Cardiac septum (tissue), 1 donor: ENCODE measurements at regions not wholly inside any gene's neighbourhood (a gene's known extent, or its start where the extent isn't known, plus 50 kb on each side); places are given as distances from the start of the nearest gene placed in this dataset.

Experiments
- DNase-seq: peaks from one replicate; pipeline ENCODE4 v3.0.0-alpha.2; 2020; ENCODE audit warnings: low spot score
- intact Hi-C: fragments of 100-400 bp; cut with DNase I; formaldehyde crosslinking; loops from one replicate; pipeline ENCODE4 v1.14.0; 2022
- donor health status: DM: no; HTN: no; CAD: no.

DNA sequence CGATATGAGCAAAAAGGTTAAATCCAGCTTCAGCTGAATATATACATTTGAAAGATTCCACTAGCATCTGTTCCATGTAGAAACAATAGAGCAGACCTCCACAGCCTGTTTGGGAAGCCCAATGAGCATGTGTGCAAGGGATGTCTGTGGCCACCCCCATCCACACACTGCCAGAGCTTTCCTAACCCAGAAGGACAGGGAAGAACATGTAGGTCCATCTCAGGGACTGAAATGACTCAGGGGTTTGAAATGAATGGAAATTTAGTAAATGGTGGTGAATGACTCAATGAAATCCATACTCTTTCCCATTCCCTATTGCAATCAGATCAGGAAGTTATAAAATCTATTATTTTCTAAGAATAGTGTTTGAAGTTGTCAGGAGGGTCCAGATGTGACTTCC, 397.2 kb downstream of the DUSP10 start:
- intact Hi-C loops: no loop called here
- no peak for DNase-seq

DNA sequence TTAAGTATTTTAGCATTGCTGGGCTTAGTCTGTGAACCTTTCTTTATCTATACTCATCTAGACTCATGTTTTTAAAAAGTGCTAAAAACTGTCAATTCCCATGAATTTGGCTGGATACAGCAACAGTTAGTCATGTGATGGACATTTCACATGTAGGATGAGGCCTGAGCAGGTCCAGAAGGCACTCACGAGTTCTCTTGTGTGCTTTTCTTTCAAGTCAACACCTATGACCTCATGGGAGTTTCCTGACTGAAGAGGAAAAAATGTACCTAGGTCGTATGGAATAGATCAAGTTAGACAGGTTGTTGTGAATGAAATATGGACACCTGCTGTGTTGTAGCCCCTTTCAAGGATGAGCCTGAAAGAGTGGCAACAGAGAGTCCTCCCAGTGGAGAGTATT, 394.2 kb downstream of the DUSP10 start:
- no peak for DNase-seq
- intact Hi-C loops: no loop called here

- intact Hi-C loops: loop anchor here (2.0 kb wide), 1 partner anchor 31 kb away; no protein-coding TSS in a partner anchor
- no peak for DNase-seq
These were observed 391.8 kb downstream of the DUSP10 start for GRCh38 chr1:221350091-221350490.

GRCh38 chr1:221356693-221357092, 385.2 kb downstream of the DUSP10 start:
- no peak for DNase-seq
- intact Hi-C loops: no loop called here

GRCh38 chr1:221363039-221363438, 378.9 kb downstream of the DUSP10 start:
- no peak for DNase-seq
- intact Hi-C loops: no loop called here

DNA sequence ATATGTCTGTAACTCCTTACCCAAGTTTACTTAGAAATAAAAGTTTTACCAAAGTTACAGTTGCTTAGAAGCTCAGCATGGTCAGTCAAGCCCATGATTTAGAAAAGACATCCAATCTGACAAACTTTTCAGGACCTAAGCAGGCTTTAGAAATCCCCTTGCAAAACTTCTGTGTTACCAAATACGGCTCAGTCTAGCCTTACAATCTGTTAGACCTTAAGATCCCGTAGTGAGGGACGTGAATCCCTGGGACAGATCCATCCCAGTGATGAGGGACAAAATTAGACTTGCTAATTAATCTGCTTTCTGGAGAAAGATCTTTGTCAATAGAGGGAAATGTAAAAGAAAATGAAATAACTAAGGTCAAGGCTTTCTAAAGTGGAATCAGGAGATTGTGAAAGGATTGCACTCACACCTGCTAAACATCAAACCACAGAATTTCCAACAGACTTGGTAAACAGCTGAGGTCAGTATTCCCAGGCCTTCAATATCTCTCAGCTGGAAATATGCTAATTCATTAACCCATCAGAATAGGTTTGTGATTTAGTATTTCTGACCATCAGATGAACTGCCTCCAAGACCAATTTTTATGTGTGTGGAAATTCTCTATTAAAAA, 375.3 kb downstream of the DUSP10 start:
- intact Hi-C loops: no loop called here
- no peak for DNase-seq

DNA sequence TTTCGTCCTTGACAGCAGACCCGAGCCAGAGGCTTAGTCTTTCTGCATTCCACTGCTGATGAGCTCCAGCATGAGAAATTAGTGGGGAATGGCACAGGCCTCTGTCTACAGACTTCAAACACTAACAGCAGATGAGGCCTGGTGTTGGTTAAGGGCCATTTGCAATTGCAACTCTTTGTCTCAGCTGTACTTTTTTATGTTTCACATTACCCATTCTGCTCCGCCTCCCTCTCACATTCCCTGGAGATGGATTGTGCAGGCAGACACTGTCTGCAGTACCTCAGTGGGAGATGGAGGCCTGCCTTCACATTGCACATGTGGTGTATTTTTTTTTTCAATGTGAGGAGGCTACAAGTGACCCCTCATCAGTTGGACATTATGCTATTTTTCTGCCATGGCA, 370.2 kb downstream of the DUSP10 start:
- no peak for DNase-seq

GRCh38 chr1:221373795-221374194, 368.1 kb downstream of the DUSP10 start:
- intact Hi-C loops: no loop called here
- no peak for DNase-seq

More for the DNA sequence above, 370.2 kb downstream of the DUSP10 start:
- intact Hi-C loops: no loop called here

DNA sequence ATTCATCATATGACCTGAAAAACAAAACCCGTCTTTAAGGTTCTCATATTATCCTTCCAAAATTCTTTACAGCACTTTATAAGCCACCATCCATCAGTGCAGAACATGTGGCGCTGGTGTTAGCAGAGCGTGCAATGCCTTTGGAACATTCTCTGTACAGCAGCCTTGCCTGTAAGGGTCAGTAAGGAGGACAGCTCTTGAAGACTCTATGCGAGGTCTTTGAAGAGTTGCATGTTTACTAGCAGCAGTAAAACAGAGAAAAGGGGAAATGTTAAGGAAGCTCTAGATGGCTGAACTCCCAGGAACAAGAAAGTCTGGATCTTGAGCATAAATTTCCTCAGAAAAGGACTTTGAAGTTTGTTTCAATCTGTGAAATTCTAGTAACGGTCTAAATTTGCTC, 365.6 kb downstream of the DUSP10 start:
- DNase-seq: no peak
- intact Hi-C loops: no loop called here

- no peak for DNase-seq
- intact Hi-C loops: loop anchor here (2.0 kb wide), 1 partner anchor 31 kb away; no protein-coding TSS in a partner anchor
These were observed 359.8 kb downstream of the DUSP10 start for GRCh38 chr1:221381910-221382623.

GRCh38 chr1:221392453-221392852, 349.4 kb downstream of the DUSP10 start:
- intact Hi-C loops: loop anchor here (5.0 kb wide), 1 partner anchor 175 kb away; no protein-coding TSS in a partner anchor
- no peak for DNase-seq

DNA sequence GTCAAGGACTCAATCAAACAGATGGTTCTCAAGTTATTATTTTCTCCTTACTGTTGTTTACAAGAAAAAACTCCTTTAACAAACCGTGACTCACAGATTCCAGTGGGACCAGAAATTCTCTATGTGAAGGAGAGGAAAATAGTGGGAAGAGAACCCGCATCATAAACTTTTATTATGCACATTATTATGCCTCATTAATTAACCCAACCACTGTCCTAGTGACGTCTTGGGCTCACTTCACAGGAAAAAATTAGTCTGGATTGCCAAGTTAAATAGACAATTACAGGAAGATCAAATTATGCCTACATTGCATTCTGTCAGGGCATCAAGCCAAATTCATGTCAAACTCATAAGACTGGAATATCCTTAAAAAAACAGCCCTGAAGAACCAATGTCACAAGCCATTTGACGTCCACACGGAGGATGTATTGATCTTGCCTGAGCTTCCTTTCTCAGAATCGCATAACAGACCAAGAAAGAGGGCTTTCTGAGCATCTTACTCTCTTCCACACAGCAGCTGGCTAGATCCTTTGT, 347.8 kb downstream of the DUSP10 start:
- no peak for DNase-seq
- intact Hi-C loops: loop anchor here (5.0 kb wide), 1 partner anchor 177 kb away; no protein-coding TSS in a partner anchor

DNA sequence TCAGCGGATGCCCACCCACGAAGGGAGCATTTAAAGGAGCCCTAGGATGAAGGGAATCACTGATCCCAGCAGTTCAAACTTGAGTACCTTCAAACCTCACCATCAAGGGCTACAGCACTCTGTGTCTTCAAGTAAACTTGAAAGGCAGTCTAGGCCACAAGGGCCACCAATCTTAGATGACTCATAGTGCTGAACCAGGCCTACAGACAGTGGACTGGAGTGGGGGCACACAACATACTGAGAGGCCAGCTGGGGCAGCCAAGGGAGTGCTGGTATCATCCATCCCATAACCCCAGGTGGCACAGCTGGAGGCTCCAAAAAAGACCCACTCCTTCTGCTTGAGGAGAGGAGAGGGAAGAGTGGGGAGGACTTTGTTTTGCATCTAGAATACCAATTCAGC, 345.4 kb downstream of the DUSP10 start:
- intact Hi-C loops: no loop called here
- no peak for DNase-seq

DNA sequence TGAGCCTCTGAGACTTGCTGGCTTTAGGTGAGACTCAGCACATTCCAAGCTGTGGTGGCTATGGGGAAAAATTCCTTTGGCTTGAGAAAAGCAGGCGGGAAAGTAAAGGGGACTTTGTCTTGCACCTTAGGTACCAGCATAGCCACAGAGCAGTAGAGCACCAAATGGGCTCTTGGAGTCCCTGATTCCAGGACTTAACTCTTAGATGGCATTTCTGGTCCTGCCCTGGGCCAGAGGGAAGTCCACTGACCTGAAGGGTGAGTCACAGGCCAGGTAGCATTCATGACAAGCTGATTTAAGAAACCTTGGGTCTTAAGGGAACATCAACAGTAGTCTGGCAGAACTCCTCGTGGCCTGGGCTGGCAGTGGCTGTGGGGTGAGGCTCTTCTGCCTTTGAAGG, 344.7 kb downstream of the DUSP10 start:
- no peak for DNase-seq
- intact Hi-C loops: no loop called here

DNA sequence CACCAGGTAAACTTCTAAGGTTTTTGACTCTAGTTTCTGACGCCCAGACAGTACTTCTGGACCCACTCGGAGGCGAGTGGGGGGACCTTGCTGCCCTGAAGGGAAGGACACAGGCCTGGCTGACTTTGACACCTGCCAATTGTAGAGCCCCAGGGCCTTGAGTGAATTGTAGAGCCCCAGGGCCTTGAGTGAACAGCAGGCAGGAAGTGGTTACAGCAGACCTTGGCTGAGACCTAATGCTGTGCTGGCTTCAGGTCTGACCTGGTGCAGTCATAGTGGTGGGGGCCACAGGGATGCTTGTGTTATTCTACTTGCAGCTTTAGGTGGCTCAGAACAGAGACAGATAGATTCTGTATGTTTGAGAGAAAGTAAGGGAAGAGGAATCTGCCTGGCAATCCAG, 344.3 kb downstream of the DUSP10 start:
- intact Hi-C loops: no loop called here
- no peak for DNase-seq

DNA sequence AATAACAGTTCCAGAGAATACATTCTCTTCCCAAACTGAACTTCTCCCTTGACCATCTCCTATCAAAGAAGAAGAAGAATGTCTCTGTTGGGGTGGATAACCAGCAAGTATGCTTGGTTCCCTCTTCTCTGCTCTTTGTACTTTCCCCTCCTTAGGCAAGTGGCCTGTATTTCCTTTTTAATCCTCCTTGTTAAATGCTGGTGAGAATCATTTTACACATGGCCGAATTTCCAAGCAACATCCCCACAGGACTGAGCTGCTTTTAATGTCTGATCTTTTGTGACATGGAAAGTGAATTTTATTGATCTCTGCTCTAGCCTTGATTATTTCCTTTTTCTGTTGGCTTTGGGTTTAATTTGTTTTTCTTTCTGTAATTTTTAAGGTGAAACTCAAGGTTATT, 336.7 kb downstream of the DUSP10 start:
- no peak for DNase-seq
- intact Hi-C loops: no loop called here

GRCh38 chr1:221408117-221408803, 333.6 kb downstream of the DUSP10 start:
- no peak for DNase-seq
- intact Hi-C loops: no loop called here

DNA sequence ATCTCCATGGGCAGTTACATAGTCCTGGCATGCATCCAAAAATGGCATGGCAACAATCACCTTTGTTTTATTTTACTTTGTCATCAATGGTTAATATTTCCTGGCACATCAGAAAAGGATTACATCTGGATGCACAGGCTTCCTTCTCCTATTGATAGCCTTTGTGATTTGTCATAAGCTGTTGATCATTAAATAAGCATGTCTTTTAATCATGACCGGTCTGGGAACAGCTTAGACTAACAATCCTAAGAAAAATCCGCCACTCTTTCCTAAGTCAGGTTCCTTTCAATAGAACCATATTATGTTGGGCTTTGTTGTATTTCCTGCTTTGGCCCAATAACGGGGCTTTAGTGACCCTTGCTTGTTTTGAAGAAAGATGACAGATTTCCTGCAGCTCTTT, 330.6 kb downstream of the DUSP10 start:
- intact Hi-C loops: no loop called here
- no peak for DNase-seq

GRCh38 chr1:221414772-221415539, 326.9 kb downstream of the DUSP10 start:
- intact Hi-C loops: no loop called here
- DNase-seq: no peak

DNA sequence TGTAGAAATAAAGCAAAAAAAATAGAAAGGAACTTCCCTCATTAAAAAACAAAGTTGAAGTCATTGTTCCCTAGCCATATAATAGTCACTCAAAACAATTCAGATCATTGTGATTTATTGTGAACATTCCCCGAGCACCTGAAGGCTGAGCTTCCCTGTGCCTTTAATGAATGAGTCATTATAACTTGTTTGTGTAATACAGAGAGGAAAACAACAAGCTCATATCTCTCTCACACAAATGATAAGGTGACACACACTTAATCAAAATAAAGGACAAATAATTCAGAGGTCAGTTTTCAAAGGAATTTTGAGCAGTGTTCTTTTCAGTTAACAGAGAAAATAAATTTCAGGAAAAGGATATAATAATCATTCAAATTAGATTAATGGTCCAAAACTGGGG, 326.2 kb downstream of the DUSP10 start:
- intact Hi-C loops: no loop called here
- DNase-seq: no peak
